ENCODE measurements at regions not wholly inside any gene's neighbourhood (a gene's known extent, or its start where the extent isn't known, plus 50 kb on each side); places are given as distances from the start of the nearest gene placed in this dataset.
A peak's percentile ranks its signal among the peaks of the same experiment; 100 is the strongest.

- no peak for ATAC-seq (ENCODE audit: low FRiP score in 2 of 2)
These were observed 72.4 kb upstream of the KDM7A start for GRCh38 chr7:140249036-140249806.

DNA sequence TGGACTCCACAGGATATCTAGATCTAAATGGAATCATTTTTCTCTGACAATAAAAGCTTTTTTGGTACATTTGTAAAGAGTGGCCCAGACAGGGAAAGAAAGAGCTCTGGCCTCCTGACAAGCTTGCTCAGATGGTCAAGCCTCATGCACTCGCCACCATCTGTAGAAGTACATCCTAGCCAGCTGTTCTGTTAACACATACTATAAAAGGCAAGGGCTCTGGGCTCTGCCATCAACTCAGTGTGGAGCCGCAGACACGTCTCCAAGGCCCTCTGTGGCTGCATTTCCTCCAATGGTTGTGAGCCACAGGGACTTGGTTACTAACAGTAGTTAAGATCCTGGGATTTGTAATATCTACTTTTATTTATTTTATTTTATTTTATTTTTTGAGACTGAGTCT, 70.8 kb upstream of the KDM7A start:
- TF ChIP-seq EP300 (IDR thresholded peaks at IDR 0.05) (no peak), POLR2AphosphoS5 (IDR thresholded peaks at IDR 0.05) (no peak), CTCF (IDR thresholded peaks at IDR 0.05) (no peak)
- WGBS, 2 donors: 77 to 80% methylated on average over 3 of the region's 3 CpGs
- H3K27me3 ChIP-seq: no peaks in the 10 kb centered on the region
- ATAC-seq (ENCODE audit: low FRiP score in 2 of 2) (no peak), DNase-seq (no peak)
- no peaks in the 10 kb centered on the region for H3K9me3 ChIP-seq
- no peak overlapping the region for H3K27ac ChIP-seq
- H3K36me3 ChIP-seq: no peaks in the 10 kb centered on the region
- H3K4me1 ChIP-seq: peaks cover 5 to 11% (median 8%) of the 10 kb centered on the region in 4 donors
- no peak overlapping the region for H3K4me3 ChIP-seq

More at GRCh38 chr7:140249036-140249806, 72.4 kb upstream of the KDM7A start:
- H3K4me1 ChIP-seq: peaks cover 16 to 20% (median 17%) of the 10 kb centered on the region in 4 donors
- no peak for DNase-seq
- no peaks in the 10 kb centered on the region for H3K9me3 ChIP-seq
- H3K27me3 ChIP-seq: no peaks in the 10 kb centered on the region
- TF ChIP-seq EP300 (IDR thresholded peaks at IDR 0.05): no peak
- no peak for TF ChIP-seq CTCF (IDR thresholded peaks at IDR 0.05)
- no peak for TF ChIP-seq POLR2A (IDR thresholded peaks at IDR 0.05)
- no peak overlapping the region for H3K27ac ChIP-seq
- no peaks in the 10 kb centered on the region for H3K36me3 ChIP-seq
- no peak overlapping the region for H3K4me3 ChIP-seq
- WGBS, 2 donors: 67 to 76% methylated on average over 3 of the region's 3 CpGs

- Histone ChIP-seq H3K9me3 (no peaks in the 10 kb centered on the region), H3K36me3 (no peaks in the 10 kb centered on the region), H3K4me3 (no peak overlapping the region), H3K27ac (no peak overlapping the region), H3K27me3 (no peaks in the 10 kb centered on the region), H3K4me1 (peaks cover 15 to 20% (median 15%) of the 10 kb centered on the region in 4 donors)
- 95 to 96% methylated on average over 7 of the region's 7 CpGs for WGBS, 2 donors
- no peak for TF ChIP-seq POLR2A (IDR thresholded peaks at IDR 0.05)
- TF ChIP-seq POLR2AphosphoS5 (IDR thresholded peaks at IDR 0.05): no peak
- no peak for TF ChIP-seq CTCF (IDR thresholded peaks at IDR 0.05)
- no peak for TF ChIP-seq EP300 (IDR thresholded peaks at IDR 0.05)
- ATAC-seq (ENCODE audit: low FRiP score in 2 of 2) (no peak), DNase-seq (no peak)
These were observed 68.9 kb upstream of the KDM7A start for GRCh38 chr7:140245611-140246105.

DNA sequence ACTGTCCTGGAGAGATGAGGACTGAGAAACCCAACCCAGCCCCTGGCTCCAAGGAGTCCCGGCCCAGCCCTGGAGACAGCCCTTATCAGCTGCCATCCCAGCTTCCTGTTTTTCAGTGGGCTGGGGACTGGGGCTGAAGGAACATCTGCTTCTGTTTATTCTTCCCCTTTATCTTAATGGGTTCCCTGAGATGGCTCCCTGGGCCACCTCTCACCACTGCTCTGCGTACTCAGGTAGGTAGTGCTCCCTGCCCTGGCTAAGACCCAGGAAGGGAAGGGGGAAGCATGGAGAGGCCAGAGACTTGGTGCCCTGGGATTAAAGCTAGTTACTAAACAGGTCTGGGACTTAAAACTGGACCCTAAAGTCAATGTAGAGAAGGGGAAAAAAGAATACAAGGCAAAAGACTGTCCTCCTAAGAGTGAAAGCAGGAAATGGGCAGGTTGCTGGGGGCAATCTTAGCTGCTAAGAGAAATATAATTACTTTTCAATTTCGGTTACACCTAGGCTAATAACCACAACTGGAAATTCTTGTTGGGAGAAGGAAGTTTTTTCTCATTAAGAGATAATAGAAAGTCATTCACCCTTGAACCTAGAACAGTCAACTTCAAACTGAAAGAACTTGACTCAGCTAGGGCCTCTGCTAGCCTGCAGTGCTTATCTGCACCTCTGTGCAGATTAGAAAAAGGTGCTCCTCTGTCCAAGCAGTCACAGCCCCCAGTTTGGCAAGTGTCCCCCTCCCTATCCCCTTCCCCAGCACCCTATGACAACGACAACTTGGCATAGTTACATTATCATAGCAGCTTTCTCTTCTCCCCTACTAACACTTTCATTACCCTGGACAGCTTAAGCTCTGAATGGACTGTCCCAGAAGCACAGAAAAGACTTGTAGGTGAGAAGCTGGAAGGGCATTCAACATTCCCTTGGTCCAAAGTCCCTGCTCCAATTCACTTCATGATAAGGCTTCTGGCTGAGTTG, 65.6 kb upstream of the KDM7A start:
- Histone ChIP-seq H3K36me3 (no peaks in the 10 kb centered on the region), H3K9me3 (no peaks in the 10 kb centered on the region), H3K27me3 (no peaks in the 10 kb centered on the region), H3K4me3 (no peak overlapping the region), H3K27ac (peak overlapping the region in 3 of 4 donors; percentile 34 to 63 (median 55)), H3K4me1 (peaks cover 15 to 26% (median 21%) of the 10 kb centered on the region in 4 donors)
- no peak for TF ChIP-seq POLR2A (IDR thresholded peaks at IDR 0.05)
- TF ChIP-seq CTCF (IDR thresholded peaks at IDR 0.05): no peak
- TF ChIP-seq POLR2AphosphoS5 (IDR thresholded peaks at IDR 0.05): no peak
- TF ChIP-seq EP300 (IDR thresholded peaks at IDR 0.05): no peak
- ATAC-seq (ENCODE audit: low FRiP score in 2 of 2) (peak; percentile 64 to 72), DNase-seq (peak in 1 of 2 donors; percentile 74)
- WGBS, 2 donors: 28% methylated on average over 4 of the region's 4 CpGs
